HG02938 (cell line): ENCODE measurements at regions not wholly inside any gene's neighbourhood (a gene's known extent, or its start where the extent isn't known, plus 50 kb on each side); places are given as distances from the start of the nearest gene placed in this dataset.

Experiments used
- ATAC-seq: cut with Tn5 transposase; IDR thresholded peaks from one replicate; pipeline ENCODE4 v1.9.1; 2021; ENCODE audit warnings: mild to moderate bottlenecking, moderate library complexity; ENCODE audit not compliant: unreplicated experiment

GRCh38 chr2:14826518-14826917 is 194.0 kb downstream of the LRATD1 start:
- no peak for ATAC-seq

GRCh38 chr2:14827226-14828023 is 194.9 kb downstream of the LRATD1 start:
- ATAC-seq = no peak

- no peak for ATAC-seq
These were observed 195.7 kb downstream of the LRATD1 start for GRCh38 chr2:14828223-14828622.

- ATAC-seq = no peak
These were observed 196.5 kb downstream of the LRATD1 start for GRCh38 chr2:14828968-14829367.

GRCh38 chr2:14831458-14831857 is 198.9 kb downstream of the LRATD1 start:
- ATAC-seq = no peak

GRCh38 chr2:14843507-14844204 is 211.1 kb downstream of the LRATD1 start:
- no peak for ATAC-seq

GRCh38 chr2:14855751-14856150 is 223.2 kb downstream of the LRATD1 start:
- no peak for ATAC-seq

- no peak for ATAC-seq
These were observed 228.7 kb downstream of the LRATD1 start for GRCh38 chr2:14861181-14861580.

- no peak for ATAC-seq
These were observed 234.3 kb downstream of the LRATD1 start for GRCh38 chr2:14866736-14867352.

- no peak for ATAC-seq
These were observed 235.3 kb downstream of the LRATD1 start for GRCh38 chr2:14867853-14868252.

GRCh38 chr2:14872779-14873325 is 240.3 kb downstream of the LRATD1 start:
- ATAC-seq = no peak

GRCh38 chr2:14881651-14882327 is 249.3 kb downstream of the LRATD1 start:
- ATAC-seq = no peak

GRCh38 chr2:14884651-14885050 is 252.1 kb downstream of the LRATD1 start:
- no peak for ATAC-seq

- ATAC-seq = no peak
These were observed 259.0 kb downstream of the LRATD1 start for GRCh38 chr2:14891546-14891945.

GRCh38 chr2:14896330-14897030 is 264.0 kb downstream of the LRATD1 start:
- ATAC-seq = no peak

- no peak for ATAC-seq
These were observed 267.3 kb downstream of the LRATD1 start for GRCh38 chr2:14899621-14900414.

GRCh38 chr2:14901737-14902136 is 269.2 kb downstream of the LRATD1 start:
- ATAC-seq = no peak

- no peak for ATAC-seq
These were observed 270.4 kb downstream of the LRATD1 start for GRCh38 chr2:14902953-14903352.

GRCh38 chr2:14903709-14904374 is 271.3 kb downstream of the LRATD1 start:
- peak; percentile 99 for ATAC-seq
